Activated CD4-positive, alpha-beta T cell treated with anti-CD3 and anti-CD28 coated beads for 36 hours (primary cell): ENCODE measurements at regions not wholly inside any gene's neighbourhood (a gene's known extent, or its start where the extent isn't known, plus 50 kb on each side); places are given as distances from the start of the nearest gene placed in this dataset.
"Not testable (repeated sequence)": the region's sequence is repeated elsewhere in the genome, so short reads cannot be mapped to it uniquely, and the experiment has no call there.

Source experiments
- ATAC-seq: fragments of 200-7000 bp; cut with Tn5 transposase; one replicate; pipeline ENCODE4 v1.10.0; 2021; ENCODE audit warnings: mild to moderate bottlenecking, moderate library complexity
- CTCF ChIA-PET: fragments of 350-600 bp; sonication (Branson Sonifier 250); formaldehyde crosslinking; loops from one replicate; lab custom pipeline; 2021; ENCODE audit warnings: antibody characterized with exemption; lab: Charles Lee
- POLR2A ChIA-PET: fragments of 350-600 bp; sonication (Branson Sonifier 250); formaldehyde crosslinking; loops from one replicate; lab custom pipeline; 2021; ENCODE audit warnings: antibody characterized with exemption, inconsistent platforms; lab: Charles Lee
- DNase-seq: peaks from one replicate; pipeline ENCODE4 v3.0.0-alpha.2; 2020
- H3K27ac Mint-ChIP-seq: one replicate; pipeline ENCODE4 v1.8.0; 2021; ENCODE audit warnings: mixed read lengths
- H3K27me3 Mint-ChIP-seq: one replicate; pipeline ENCODE4 v1.8.0; 2021; ENCODE audit warnings: mixed read lengths
- H3K36me3 Mint-ChIP-seq: one replicate; pipeline ENCODE4 v1.8.0; 2021; ENCODE audit warnings: low read depth, mixed read lengths
- H3K4me1 Mint-ChIP-seq: one replicate; pipeline ENCODE4 v1.8.0; 2021; ENCODE audit warnings: mixed read lengths
- H3K4me3 Mint-ChIP-seq: one replicate; pipeline ENCODE4 v1.8.0; 2021; ENCODE audit warnings: mild to moderate bottlenecking, moderate library complexity, mixed read lengths
- H3K9me3 Mint-ChIP-seq: one replicate; pipeline ENCODE4 v1.8.0; 2021; ENCODE audit warnings: low read depth, mixed read lengths
- intact Hi-C, 2 experiments: fragments of 100-400 bp; cut with DNase I in 1 of 2; cut with micrococcal nuclease in 1 of 2; formaldehyde crosslinking; loops; one replicate each; pipeline versions ENCODE4 v1.14.2 to v1.15.1; 2022 to 2024; cut with DNase I, micrococcal nuclease

DNA sequence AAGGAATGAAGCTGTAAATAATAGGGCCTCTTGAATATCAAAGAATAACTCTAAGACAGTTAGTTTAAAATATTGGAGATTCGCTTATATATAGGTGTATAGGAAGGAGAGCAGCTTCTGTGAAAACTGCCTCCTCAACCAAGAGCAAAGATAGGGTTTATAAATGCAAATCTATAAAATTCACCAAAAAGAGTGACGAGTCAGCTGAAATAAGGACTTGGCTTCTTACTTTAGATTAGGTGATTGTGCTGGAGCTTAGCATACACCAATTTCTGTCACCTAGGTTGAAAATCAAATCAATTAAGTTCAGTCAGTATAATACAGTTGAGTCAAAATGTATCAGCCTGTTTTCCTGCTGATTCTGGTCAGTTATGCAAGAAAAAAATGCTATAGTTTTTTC lies 113.8 kb upstream of the SGCE start:
- Mint-ChIP-seq H3K9me3 (no peaks in the 10 kb centered on the region), H3K36me3 (no peaks in the 10 kb centered on the region), H3K4me3 (no peak overlapping the region), H3K27ac (no peak overlapping the region), H3K27me3 (peaks cover 3% of the 10 kb centered on the region), H3K4me1 (no peaks in the 10 kb centered on the region)
- DNase-seq (no peak), ATAC-seq (no peak)
- ChIA-PET POLR2A (no interaction called here), CTCF (interaction anchor here (1.2 kb wide), 1 partner anchor 9 kb away, joined by 3 read pairs; no protein-coding TSS in a partner anchor)
- intact Hi-C loops: loop anchor here in 1 of 2 experiments (5.0 kb wide), 1 partner anchor 593 kb away; no protein-coding TSS in a partner anchor

DNA sequence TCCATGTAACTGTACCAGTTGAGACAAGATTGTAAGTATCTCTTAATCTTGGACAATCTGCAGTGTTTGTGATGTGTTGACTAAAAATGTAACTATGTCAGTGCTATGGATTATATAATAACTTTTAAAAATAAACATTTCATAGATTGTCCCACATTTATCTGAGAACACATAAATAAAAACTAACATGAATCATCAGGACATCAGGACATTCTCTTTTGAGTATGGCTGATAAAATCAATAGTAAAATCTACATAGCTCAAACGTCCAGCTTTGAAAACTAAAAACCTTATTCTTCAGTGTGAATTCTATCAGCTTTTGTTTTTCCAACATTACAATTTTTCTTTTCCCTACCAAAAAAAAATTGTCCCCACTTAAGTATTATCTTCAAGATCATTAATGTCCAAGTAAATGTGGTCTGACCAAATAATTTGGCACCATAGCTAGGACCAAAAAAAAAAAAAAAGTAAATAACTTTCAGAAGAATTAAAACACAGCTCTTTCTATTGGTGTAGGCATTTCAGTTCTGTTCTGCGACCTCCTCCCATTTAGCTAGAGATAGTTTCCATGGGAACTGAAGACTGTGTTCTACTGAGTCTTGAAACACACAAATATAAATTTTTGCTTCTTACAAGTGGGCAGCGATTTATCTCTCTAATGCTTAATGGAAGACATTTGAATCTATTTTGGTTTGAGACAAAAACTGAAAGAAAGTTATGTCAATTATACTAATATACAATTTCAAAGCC lies 123.0 kb upstream of the SGCE start:
- CTCF ChIA-PET: interaction anchor here (1.1 kb wide), 1 partner anchor 730 kb away, joined by 3 read pairs; no protein-coding TSS in a partner anchor

DNA sequence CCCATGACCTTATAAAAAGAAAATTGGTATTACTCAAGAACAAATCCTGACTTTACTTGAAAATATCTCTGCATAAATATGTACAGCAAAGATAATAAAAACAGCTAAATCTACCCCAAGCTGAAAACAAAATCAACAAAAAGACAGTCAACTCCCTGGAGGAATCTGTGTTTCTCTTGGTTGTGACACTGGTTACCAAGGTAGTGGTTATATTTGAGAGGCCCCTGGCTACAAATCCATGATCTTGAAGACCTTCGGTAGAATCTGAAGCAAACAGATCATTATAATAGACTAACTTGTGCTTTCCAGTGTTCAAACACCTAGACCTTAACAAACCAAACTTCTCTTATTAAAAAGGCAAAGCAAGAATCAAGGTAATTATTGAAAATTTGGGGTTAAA lies 123.9 kb upstream of the SGCE start:
- ChIA-PET CTCF (interaction anchor here (1.1 kb wide), 1 partner anchor 729 kb away, joined by 3 read pairs; no protein-coding TSS in a partner anchor), POLR2A (no interaction called here)
- H3K27me3 Mint-ChIP-seq: no peaks in the 10 kb centered on the region
- H3K36me3 Mint-ChIP-seq: no peaks in the 10 kb centered on the region
- no peaks in the 10 kb centered on the region for H3K9me3 Mint-ChIP-seq
- DNase-seq (no peak), ATAC-seq (no peak)
- H3K4me3 Mint-ChIP-seq: no peak overlapping the region
- H3K27ac Mint-ChIP-seq: no peak overlapping the region
- intact Hi-C loops: no loop called here
- H3K4me1 Mint-ChIP-seq: no peaks in the 10 kb centered on the region

More for the DNA sequence above, 123.0 kb upstream of the SGCE start:
- Mint-ChIP-seq H3K4me3 (no peak overlapping the region), H3K36me3 (no peaks in the 10 kb centered on the region), H3K9me3 (no peaks in the 10 kb centered on the region), H3K27me3 (no peaks in the 10 kb centered on the region), H3K27ac (no peak overlapping the region), H3K4me1 (no peaks in the 10 kb centered on the region)
- no peak for ATAC-seq
- DNase-seq: no peak
- intact Hi-C loops: no loop called here
- POLR2A ChIA-PET: no interaction called here

- Mint-ChIP-seq H3K36me3 (no peaks in the 10 kb centered on the region), H3K27ac (no peak overlapping the region), H3K27me3 (no peaks in the 10 kb centered on the region), H3K9me3 (no peaks in the 10 kb centered on the region), H3K4me1 (no peaks in the 10 kb centered on the region), H3K4me3 (no peak overlapping the region)
- intact Hi-C loops: no loop called here
- ChIA-PET CTCF (no interaction called here), POLR2A (no interaction called here)
- ATAC-seq: no peak
- DNase-seq: no peak
Observed at GRCh38 chr7:94781236-94781635, 125.3 kb upstream of the SGCE start.

DNA sequence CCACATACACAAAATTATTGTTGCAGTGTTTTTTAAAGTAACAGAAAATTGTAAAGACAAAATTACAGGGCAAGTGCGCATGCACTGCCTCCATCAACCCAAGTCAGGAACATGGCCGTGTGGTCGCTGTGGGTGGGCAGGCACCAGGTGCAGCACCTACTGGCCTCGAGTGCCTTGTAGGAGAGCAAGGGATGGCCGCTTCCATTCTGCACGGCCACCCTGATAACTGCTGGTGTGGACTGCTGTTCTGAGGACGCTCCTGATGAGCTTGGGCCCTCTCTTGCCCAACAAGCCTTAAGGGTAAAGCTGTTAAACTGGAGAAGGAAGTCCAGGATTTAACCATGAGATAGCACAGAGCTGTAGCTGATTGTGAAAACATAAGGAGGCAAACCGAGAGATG lies 124.6 kb upstream of the PPP1R9A start:
- Mint-ChIP-seq H3K27me3 (no peaks in the 10 kb centered on the region), H3K4me1 (no peaks in the 10 kb centered on the region), H3K36me3 (no peaks in the 10 kb centered on the region), H3K27ac (no peak overlapping the region), H3K9me3 (no peaks in the 10 kb centered on the region), H3K4me3 (no peak overlapping the region)
- DNase-seq: no peak
- POLR2A ChIA-PET: no interaction called here
- no peak for ATAC-seq
- intact Hi-C loops: no loop called here
- CTCF ChIA-PET: no interaction called here

- Mint-ChIP-seq H3K4me3 (no peak overlapping the region), H3K27ac (no peak overlapping the region), H3K4me1 (no peaks in the 10 kb centered on the region), H3K9me3 (no peaks in the 10 kb centered on the region), H3K27me3 (no peaks in the 10 kb centered on the region), H3K36me3 (no peaks in the 10 kb centered on the region)
- ChIA-PET POLR2A (no interaction called here), CTCF (no interaction called here)
- ATAC-seq (no peak), DNase-seq (no peak)
- intact Hi-C loops: no loop called here
Observed at GRCh38 chr7:94787285-94787684, 120.1 kb upstream of the PPP1R9A start.

- H3K4me3 Mint-ChIP-seq, H3K27ac Mint-ChIP-seq, intact Hi-C loops, H3K36me3 Mint-ChIP-seq, H3K4me1 Mint-ChIP-seq, H3K9me3 Mint-ChIP-seq, POLR2A ChIA-PET, DNase-seq, ATAC-seq, H3K27me3 Mint-ChIP-seq: not testable (repeated sequence)
- CTCF ChIA-PET: interaction anchor here (0.6 kb wide), 1 partner anchor 492 kb away, joined by 4 read pairs; no protein-coding TSS in a partner anchor
Observed at GRCh38 chr7:94788378-94788777, 119.0 kb upstream of the PPP1R9A start.

GRCh38 chr7:94792241-94792640 lies 115.2 kb upstream of the PPP1R9A start:
- intact Hi-C loops: no loop called here
- Mint-ChIP-seq H3K27ac (no peak overlapping the region), H3K4me1 (no peaks in the 10 kb centered on the region), H3K36me3 (no peaks in the 10 kb centered on the region), H3K9me3 (no peaks in the 10 kb centered on the region), H3K27me3 (no peaks in the 10 kb centered on the region), H3K4me3 (no peak overlapping the region)
- CTCF ChIA-PET: interaction anchor here (0.6 kb wide), 1 partner anchor 397 kb away, joined by 3 read pairs; the partner anchor contains the start of gene COL1A2
- DNase-seq: no peak
- no peak for ATAC-seq
- POLR2A ChIA-PET: no interaction called here

- H3K27me3 Mint-ChIP-seq, CTCF ChIA-PET, H3K27ac Mint-ChIP-seq, H3K4me1 Mint-ChIP-seq, intact Hi-C loops, ATAC-seq, POLR2A ChIA-PET, DNase-seq, H3K4me3 Mint-ChIP-seq, H3K9me3 Mint-ChIP-seq, H3K36me3 Mint-ChIP-seq: not testable (repeated sequence)
Observed at GRCh38 chr7:94797404-94797803, 110.0 kb upstream of the PPP1R9A start.

DNA sequence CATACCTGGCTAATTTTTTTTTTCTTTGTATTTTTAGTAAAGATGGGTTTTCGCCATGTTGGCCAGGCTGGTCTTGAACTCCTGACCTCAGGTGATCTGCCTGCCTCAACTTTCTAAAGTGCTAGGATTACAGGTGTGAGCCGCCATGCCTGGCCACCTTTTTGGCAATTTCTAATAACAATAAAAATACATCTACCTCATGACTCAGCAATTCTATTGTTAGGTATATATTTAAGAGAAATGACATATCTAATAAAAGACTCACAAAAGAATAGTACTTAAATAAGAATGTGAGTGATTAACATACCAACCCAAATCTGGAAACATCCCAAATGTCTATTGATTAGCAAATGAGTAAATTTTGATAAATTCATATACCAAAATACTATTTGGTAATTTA lies 103.6 kb upstream of the PPP1R9A start:
- POLR2A ChIA-PET: no interaction called here
- ATAC-seq: no peak
- no peak for DNase-seq
- CTCF ChIA-PET: no interaction called here
- no peaks in the 10 kb centered on the region for H3K36me3 Mint-ChIP-seq
- no peak overlapping the region for H3K4me3 Mint-ChIP-seq
- H3K4me1 Mint-ChIP-seq: no peaks in the 10 kb centered on the region
- no peak overlapping the region for H3K27ac Mint-ChIP-seq
- no peaks in the 10 kb centered on the region for H3K27me3 Mint-ChIP-seq
- intact Hi-C loops: no loop called here
- peaks cover 2% of the 10 kb centered on the region for H3K9me3 Mint-ChIP-seq

- H3K36me3 Mint-ChIP-seq, POLR2A ChIA-PET, H3K9me3 Mint-ChIP-seq, ATAC-seq, H3K27ac Mint-ChIP-seq, H3K4me1 Mint-ChIP-seq, H3K27me3 Mint-ChIP-seq, CTCF ChIA-PET, intact Hi-C loops, DNase-seq, H3K4me3 Mint-ChIP-seq: not testable (repeated sequence)
Observed at GRCh38 chr7:94808673-94809072, 98.7 kb upstream of the PPP1R9A start.

DNA sequence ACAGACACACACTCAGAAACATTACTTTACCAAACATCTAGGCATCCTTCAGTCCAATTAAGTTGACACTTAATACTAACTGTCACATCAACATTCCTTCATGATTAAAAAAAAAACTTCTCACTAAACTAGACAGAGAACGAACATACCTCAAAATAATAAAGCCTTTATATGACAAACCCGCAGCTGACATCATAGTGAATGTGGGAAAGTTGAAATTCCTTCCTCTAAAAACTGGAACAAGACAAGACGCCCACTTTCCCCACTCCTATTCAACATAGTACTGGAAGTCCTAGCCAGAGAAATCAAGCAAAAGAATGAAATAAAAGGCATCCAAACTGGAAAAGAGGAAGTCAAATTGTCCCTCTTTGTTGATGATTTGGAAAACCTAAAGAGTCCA lies 96.9 kb upstream of the PPP1R9A start:
- peaks cover 3% of the 10 kb centered on the region for H3K9me3 Mint-ChIP-seq
- H3K27me3 Mint-ChIP-seq: no peaks in the 10 kb centered on the region
- no peak for DNase-seq
- CTCF ChIA-PET: no interaction called here
- intact Hi-C loops: no loop called here
- H3K4me1 Mint-ChIP-seq: no peaks in the 10 kb centered on the region
- ATAC-seq: no peak
- no peaks in the 10 kb centered on the region for H3K36me3 Mint-ChIP-seq
- POLR2A ChIA-PET: no interaction called here
- no peak overlapping the region for H3K27ac Mint-ChIP-seq
- H3K4me3 Mint-ChIP-seq: no peak overlapping the region
